ENCODE measurements at regions not wholly inside any gene's neighbourhood (a gene's known extent, or its start where the extent isn't known, plus 50 kb on each side); places are given as distances from the start of the nearest gene placed in this dataset.

- no peaks in the 10 kb centered on the region for H3K4me1 ChIP-seq (ENCODE audit: insufficient read depth)
- DNase-seq (ENCODE audit: low spot score) (no peak), ATAC-seq (no peak)
- H3K4me3 ChIP-seq: no peak overlapping the region
- Mint-ChIP-seq H3K27ac (no peak overlapping the region), H3K9me3 (peaks cover 14% of the 10 kb centered on the region; the same call in 2 of the 3 replicates), H3K4me1 (no peaks in the 10 kb centered on the region), H3K36me3 (ENCODE audit: low read depth) (no peaks in the 10 kb centered on the region; the same call in 2 of the 3 replicates), H3K4me3 (no peak overlapping the region), H3K27me3 (ENCODE audit: insufficient read depth, low read depth, poor library complexity) (peaks cover 1% of the 10 kb centered on the region)
- TF ChIP-seq EZH2phosphoT487 (IDR thresholded peaks at IDR 0.05; ENCODE audit: unreplicated experiment) (no peak), CREB1 (CRISPR knock-in tag; IDR thresholded peaks at IDR 0.05; ENCODE audit: low read depth) (no peak), JUNB (IDR thresholded peaks at IDR 0.05; ENCODE audit: unreplicated experiment) (no peak), ZNF114 (CRISPR knock-in tag; IDR thresholded peaks at IDR 0.05) (no peak), ZNF331 (CRISPR knock-in tag; IDR thresholded peaks at IDR 0.05; ENCODE audit: low read depth) (no peak), STAT1 (IDR thresholded peaks at IDR 0.05; ENCODE audit: unreplicated experiment) (no peak), ETS1 (IDR thresholded peaks at IDR 0.05) (no peak)
- peaks cover 15% of the 10 kb centered on the region for H3K9me2 ChIP-seq (ENCODE audit: insufficient read depth)
- no peaks in the 10 kb centered on the region for H4K20me1 ChIP-seq (replicated peaks; ENCODE audit: insufficient read depth)
- no peak overlapping the region for H2AFZ ChIP-seq
- no peak overlapping the region for H3K4me2 ChIP-seq
- no peaks in the 10 kb centered on the region for H3K79me2 ChIP-seq (replicated peaks; ENCODE audit: insufficient read depth)
- H3K27me3 ChIP-seq (ENCODE audit: insufficient read depth): no peaks in the 10 kb centered on the region
- no peaks in the 10 kb centered on the region for H3F3A ChIP-seq (replicated peaks; ENCODE audit: low read depth)
- no peaks in the 10 kb centered on the region for H3K36me3 ChIP-seq (ENCODE audit: insufficient read depth)
- H3K27ac ChIP-seq (ENCODE audit: low read depth): no peak overlapping the region
Measured at GRCh38 chr16:51276336-51276735, 125.3 kb upstream of the SALL1 start.

GRCh38 chr16:51272420-51272819 is 121.3 kb upstream of the SALL1 start:
- no peak overlapping the region for H3K27ac ChIP-seq (ENCODE audit: low read depth)
- ATAC-seq (no peak), DNase-seq (ENCODE audit: low spot score) (no peak)
- H3K9me2 ChIP-seq (ENCODE audit: insufficient read depth): peaks cover 15% of the 10 kb centered on the region
- Mint-ChIP-seq H3K9me3 (peaks cover 13% of the 10 kb centered on the region), H3K4me3 (no peak overlapping the region), H3K4me1 (no peaks in the 10 kb centered on the region), H3K27ac (no peak overlapping the region), H3K36me3 (ENCODE audit: low read depth) (peaks cover 3% of the 10 kb centered on the region; the same call in 2 of the 3 replicates), H3K27me3 (ENCODE audit: insufficient read depth, low read depth, poor library complexity) (peaks cover 1% of the 10 kb centered on the region)
- TF ChIP-seq ETS1 (IDR thresholded peaks at IDR 0.05) (no peak), POLR2AphosphoS5 (IDR thresholded peaks at IDR 0.05; ENCODE audit: low read depth) (no peak), EZH2phosphoT487 (IDR thresholded peaks at IDR 0.05; ENCODE audit: unreplicated experiment) (no peak), NANOG (IDR thresholded peaks at IDR 0.05; ENCODE audit: borderline replicate concordance) (no peak), ZNF331 (CRISPR knock-in tag; IDR thresholded peaks at IDR 0.05; ENCODE audit: low read depth) (no peak), EZH2 (IDR thresholded peaks at IDR 0.05; ENCODE audit: low read depth, unreplicated experiment) (no peak), JUNB (IDR thresholded peaks at IDR 0.05; ENCODE audit: unreplicated experiment) (no peak), CTCF (conservative IDR thresholded peaks at IDR 0.05; ENCODE audit: low read depth in 2 of 2) (no peak)
- no peak overlapping the region for H2AFZ ChIP-seq
- no peaks in the 10 kb centered on the region for H3K4me1 ChIP-seq (ENCODE audit: insufficient read depth)
- H3K36me3 ChIP-seq (ENCODE audit: insufficient read depth): no peaks in the 10 kb centered on the region
- H3F3A ChIP-seq (replicated peaks; ENCODE audit: low read depth): no peaks in the 10 kb centered on the region
- H3K27me3 ChIP-seq (ENCODE audit: insufficient read depth): no peaks in the 10 kb centered on the region
- no peak overlapping the region for H3K4me3 ChIP-seq
- no peaks in the 10 kb centered on the region for H3K79me2 ChIP-seq (replicated peaks; ENCODE audit: insufficient read depth)
- H4K20me1 ChIP-seq (replicated peaks; ENCODE audit: insufficient read depth): no peaks in the 10 kb centered on the region
- H3K4me2 ChIP-seq: no peak overlapping the region
